Loucy (cell line): ENCODE measurements at regions not wholly inside any gene's neighbourhood (a gene's known extent, or its start where the extent isn't known, plus 50 kb on each side); places are given as distances from the start of the nearest gene placed in this dataset.

Experiments
- H2AFZ ChIP-seq: fragments of 200-600 bp; sonication (generic); 2 replicates; pipeline ENCODE4 v1.6.0; 2016; ENCODE audit warnings: antibody characterized with exemption, mild to moderate bottlenecking, low read length, moderate library complexity
- H3F3A ChIP-seq: fragments of 200-600 bp; 2 replicates; pipeline ENCODE4 v1.6.0; 2016; ENCODE audit warnings: antibody characterized with exemption, low read depth, mild to moderate bottlenecking
- H3K27me3 ChIP-seq: fragments of 200-600 bp; sonication (generic); 2 replicates; pipeline ENCODE4 v1.6.1; 2014; ENCODE audit warnings: low read length, mild to moderate bottlenecking; ENCODE audit not compliant: insufficient read depth, poor library complexity, severe bottlenecking
- H3K36me3 ChIP-seq: fragments of 200-600 bp; sonication (generic); 2 replicates; pipeline ENCODE4 v1.6.1; 2016; ENCODE audit warnings: low read length; ENCODE audit not compliant: insufficient read depth
- H3K4me1 ChIP-seq: fragments of 200-600 bp; sonication (generic); 2 replicates; pipeline ENCODE4 v1.5.1; 2014; ENCODE audit warnings: low read length, mild to moderate bottlenecking; ENCODE audit not compliant: insufficient read depth, poor library complexity, severe bottlenecking
- H3K4me2 ChIP-seq: fragments of 200-600 bp; sonication (generic); 2 replicates; pipeline ENCODE4 v1.6.0; 2014; ENCODE audit warnings: antibody characterized with exemption, low read length, low read depth, mild to moderate bottlenecking; ENCODE audit not compliant: poor library complexity, severe bottlenecking
- H3K4me3 ChIP-seq: fragments of 200-600 bp; sonication (generic); 2 replicates; pipeline ENCODE4 v1.5.1; 2014; ENCODE audit warnings: low read length, mild to moderate bottlenecking, mixed read lengths; ENCODE audit not compliant: poor library complexity, severe bottlenecking
- H3K79me2 ChIP-seq: fragments of 200-600 bp; sonication (generic); 2 replicates; pipeline ENCODE4 v1.6.1; 2014; ENCODE audit warnings: low read length; ENCODE audit not compliant: insufficient read depth
- H3K9ac ChIP-seq: fragments of 200-600 bp; sonication (generic); 2 replicates; pipeline ENCODE4 v1.6.0; 2014; ENCODE audit warnings: mild to moderate bottlenecking, low read depth, low read length, moderate library complexity; ENCODE audit not compliant: poor library complexity, severe bottlenecking
- H3K9me2 ChIP-seq: fragments of 200-600 bp; sonication (generic); replicated peaks from 2 replicates; pipeline ENCODE4 v1.6.1; 2016; ENCODE audit warnings: low read depth, low read length, mixed read lengths
- H3K9me3 ChIP-seq: fragments of 200-600 bp; sonication (generic); 2 replicates; pipeline ENCODE4 v1.6.1; 2014; ENCODE audit warnings: mild to moderate bottlenecking, antibody characterized with exemption, low read length, low read depth; ENCODE audit not compliant: insufficient read depth
- H4K20me1 ChIP-seq: fragments of 200-600 bp; sonication (generic); 2 replicates; pipeline ENCODE4 v1.6.0; 2014; ENCODE audit warnings: antibody characterized with exemption, low read length, mild to moderate bottlenecking; ENCODE audit not compliant: insufficient read depth, poor library complexity, severe bottlenecking
- CTCF ChIP-seq: fragments of 200-600 bp; sonication (generic); conservative IDR thresholded peaks from 2 replicates; pipeline ENCODE4 v1.5.1; 2014; ENCODE audit warnings: mild to moderate bottlenecking, antibody characterized with exemption, low read length
- EZH2phosphoT487 ChIP-seq: fragments of 200-600 bp; IDR thresholded peaks from 2 replicates; pipeline ENCODE4 v1.6.1; 2018; ENCODE audit warnings: antibody characterized with exemption, mild to moderate bottlenecking, moderate library complexity, borderline replicate concordance

GRCh38 chr11:70813651-70814050, 415.3 kb downstream of the CTTN start:
- Histone ChIP-seq H3K4me3 (no peak overlapping the region), H3K9ac (no peak overlapping the region), H3K36me3 (no peaks in the 10 kb centered on the region), H3K79me2 (no peaks in the 10 kb centered on the region), H3K9me2 (no peaks in the 10 kb centered on the region), H3K9me3 (peaks cover 15% of the 10 kb centered on the region; the same call in 1 of the 2 replicates), H4K20me1 (no peaks in the 10 kb centered on the region), H3K27me3 (no peaks in the 10 kb centered on the region), H3K4me1 (no peaks in the 10 kb centered on the region), H2AFZ (no peak overlapping the region), H3F3A (no peaks in the 10 kb centered on the region), H3K4me2 (no peak overlapping the region)
- TF ChIP-seq CTCF = no peak
- no peak for TF ChIP-seq EZH2phosphoT487

- no peaks in the 10 kb centered on the region for H3K79me2 ChIP-seq
- H3K9me2 ChIP-seq = no peaks in the 10 kb centered on the region
- H3K4me1 ChIP-seq = no peaks in the 10 kb centered on the region
- no peak overlapping the region for H3K4me3 ChIP-seq
- no peaks in the 10 kb centered on the region for H3K36me3 ChIP-seq
- H2AFZ ChIP-seq = no peak overlapping the region
- peaks cover 15% of the 10 kb centered on the region; the same call in 1 of the 2 replicates for H3K9me3 ChIP-seq
- no peak overlapping the region for H3K9ac ChIP-seq
- H3K27me3 ChIP-seq = no peaks in the 10 kb centered on the region
- H3K4me2 ChIP-seq = no peak overlapping the region
- no peaks in the 10 kb centered on the region for H4K20me1 ChIP-seq
- no peak for TF ChIP-seq CTCF
- TF ChIP-seq EZH2phosphoT487 = no peak
- H3F3A ChIP-seq = no peaks in the 10 kb centered on the region
Observed at GRCh38 chr11:70815485-70815832, 417.1 kb downstream of the CTTN start.

GRCh38 chr11:70816156-70816678, 417.9 kb downstream of the CTTN start:
- Histone ChIP-seq H3K9me3 (peaks cover 19% of the 10 kb centered on the region; the same call in 1 of the 2 replicates), H3K79me2 (no peaks in the 10 kb centered on the region), H3K36me3 (no peaks in the 10 kb centered on the region), H3K9ac (no peak overlapping the region), H2AFZ (no peak overlapping the region), H3F3A (no peaks in the 10 kb centered on the region), H3K4me1 (no peaks in the 10 kb centered on the region), H3K27me3 (no peaks in the 10 kb centered on the region), H3K4me2 (no peak overlapping the region), H4K20me1 (no peaks in the 10 kb centered on the region), H3K4me3 (no peak overlapping the region), H3K9me2 (no peaks in the 10 kb centered on the region)
- TF ChIP-seq CTCF (no peak), EZH2phosphoT487 (no peak)
